Myocyte (in vitro differentiated cells): ENCODE measurements at regions not wholly inside any gene's neighbourhood (a gene's known extent, or its start where the extent isn't known, plus 50 kb on each side); places are given as distances from the start of the nearest gene placed in this dataset.
"Not testable (repeated sequence)": the region's sequence is repeated elsewhere in the genome, so short reads cannot be mapped to it uniquely, and the experiment has no call there.

Experiments
- DNase-seq: peaks from one replicate; pipeline ENCODE4 v3.0.0-alpha.2; 2012; ENCODE audit warnings: low read depth

DNA sequence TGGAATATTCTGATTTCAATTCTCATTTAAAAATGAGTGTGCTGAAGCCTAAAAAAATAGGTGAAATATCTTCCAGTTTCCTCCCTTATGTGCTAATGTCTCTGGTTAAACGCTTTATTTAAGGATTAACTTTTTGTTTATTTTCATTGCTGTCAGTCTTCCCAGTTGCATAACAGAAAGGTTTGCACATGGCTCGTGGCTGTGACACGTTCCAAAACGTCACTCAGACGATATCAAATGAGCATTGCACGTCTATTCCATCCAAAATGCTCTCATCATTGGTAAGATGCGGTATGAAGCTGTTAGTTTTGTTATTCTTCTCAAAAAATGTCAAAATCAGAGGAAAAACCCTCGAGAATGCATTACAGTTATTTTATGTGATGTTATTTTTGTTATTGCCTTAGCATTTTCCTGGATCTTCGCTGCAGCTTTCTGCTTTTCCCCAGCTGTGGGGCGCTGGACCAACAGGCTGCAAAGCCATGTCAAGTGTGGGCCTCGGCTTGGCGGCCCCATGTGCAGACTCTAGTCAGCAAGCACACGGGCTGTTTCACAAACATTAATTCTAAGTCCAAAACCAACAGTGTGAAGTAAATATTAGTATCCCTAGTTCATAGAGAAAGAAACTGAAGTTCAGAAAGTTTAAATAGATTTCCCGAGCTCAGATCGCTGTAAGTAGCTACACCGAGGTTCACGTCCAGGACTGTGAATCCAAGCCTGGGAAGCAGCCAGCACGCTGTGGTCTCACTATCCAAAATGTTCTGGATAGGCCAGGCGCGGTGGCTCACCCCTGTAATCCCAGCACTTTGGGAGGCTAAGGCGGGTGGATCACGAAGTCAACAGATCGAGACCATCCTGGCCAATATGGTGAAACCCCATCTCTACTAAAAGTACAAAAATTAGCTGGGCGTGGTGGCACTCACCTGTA lies 793.4 kb upstream of the FRG1 start:
- no peak for DNase-seq

- DNase-seq, result not testable (repeated sequence)
Measured at GRCh38 chr4:189155083-189155482, 785.6 kb upstream of the FRG1 start.

GRCh38 chr4:189162073-189162789 lies 778.4 kb upstream of the FRG1 start:
- no peak for DNase-seq

DNA sequence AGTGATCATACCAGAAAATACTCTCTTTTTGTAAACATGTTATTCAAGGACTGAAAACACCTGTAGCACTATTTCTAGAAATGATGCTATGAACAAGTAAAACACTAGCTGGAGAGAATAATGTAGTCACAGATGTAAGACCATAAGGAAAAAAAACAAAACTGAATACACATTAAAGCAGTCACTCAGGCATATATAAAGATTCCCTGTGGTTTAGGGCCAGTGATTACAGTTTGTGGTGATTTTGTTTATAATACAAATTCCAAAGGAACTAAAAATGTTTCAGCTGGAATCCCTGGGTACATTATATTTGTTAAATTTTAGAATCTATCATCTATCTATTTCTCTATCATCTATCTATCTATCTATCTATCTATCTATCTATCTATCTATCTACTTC lies 777.8 kb upstream of the FRG1 start:
- DNase-seq, result no peak

DNA sequence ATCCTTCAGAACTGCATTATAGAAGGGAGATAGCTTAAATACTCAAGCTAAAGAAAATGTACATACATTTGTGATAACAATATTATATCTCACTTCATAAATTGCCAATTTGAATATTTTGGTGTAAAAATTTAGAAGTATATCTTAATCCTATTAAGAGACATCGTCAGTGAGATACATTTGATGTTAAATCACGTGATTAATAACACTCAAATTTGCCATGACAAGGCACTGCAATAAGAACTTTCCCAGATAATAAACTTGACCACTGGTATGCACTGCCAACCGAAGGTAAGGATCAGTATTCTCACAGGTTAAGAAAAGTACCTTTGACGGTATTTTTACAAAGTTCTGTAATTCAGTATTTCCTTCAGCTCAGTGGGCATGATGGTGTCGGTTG lies 764.7 kb upstream of the FRG1 start:
- DNase-seq, result no peak

- DNase-seq, result peak; percentile 10
Measured at GRCh38 chr4:189177130-189177529, 763.5 kb upstream of the FRG1 start.

- DNase-seq, result no peak
Measured at GRCh38 chr4:189178125-189178746, 762.4 kb upstream of the FRG1 start.

GRCh38 chr4:189185810-189186432 lies 754.8 kb upstream of the FRG1 start:
- DNase-seq, result no peak

- no peak for DNase-seq
Measured at GRCh38 chr4:189187531-189188052, 753.1 kb upstream of the FRG1 start.

GRCh38 chr4:189198624-189199023 lies 742.0 kb upstream of the FRG1 start:
- DNase-seq, result no peak

GRCh38 chr4:189200353-189200752 lies 740.3 kb upstream of the FRG1 start:
- DNase-seq, result no peak

DNA sequence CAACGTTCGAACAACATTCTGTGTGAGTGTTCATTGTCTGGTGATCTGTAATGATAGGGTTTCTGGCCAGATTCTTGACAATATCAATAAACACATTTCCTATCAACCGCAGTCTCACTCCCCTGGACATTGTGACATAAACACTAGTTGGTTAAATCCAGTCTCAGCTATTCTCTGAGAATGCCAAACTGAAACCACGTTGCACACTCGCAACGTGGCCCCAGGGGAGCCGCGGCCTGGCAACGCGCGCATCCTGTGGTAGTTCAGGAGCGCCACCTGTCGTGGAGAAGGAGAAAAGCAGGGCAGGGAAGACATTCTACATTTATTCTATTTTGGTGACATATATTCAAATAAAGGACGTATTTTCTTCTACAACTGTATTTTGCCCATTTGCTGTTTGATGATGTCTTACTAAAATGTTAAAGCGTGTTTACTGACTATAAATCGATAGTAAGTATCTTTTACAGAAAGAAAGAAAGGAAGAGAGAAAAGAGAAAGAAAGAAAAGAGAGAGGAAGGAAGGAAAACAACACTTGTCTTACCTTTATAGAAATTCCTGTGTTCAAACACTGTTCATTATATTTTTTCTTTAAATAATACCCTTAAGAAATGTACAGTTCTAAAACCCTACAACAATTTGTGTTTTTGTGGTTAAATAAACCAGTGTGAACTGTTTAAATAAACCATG lies 738.3 kb upstream of the FRG1 start:
- DNase-seq, result peak; percentile 64

- DNase-seq, result peak; percentile 35
Measured at GRCh38 chr4:189202869-189203271, 737.8 kb upstream of the FRG1 start.

GRCh38 chr4:189204616-189205015 lies 736.1 kb upstream of the FRG1 start:
- no peak for DNase-seq

GRCh38 chr4:189206953-189207352 lies 733.7 kb upstream of the FRG1 start:
- DNase-seq, result peak; percentile 6

- DNase-seq, result no peak
Measured at GRCh38 chr4:189207872-189208271, 732.8 kb upstream of the FRG1 start.

DNA sequence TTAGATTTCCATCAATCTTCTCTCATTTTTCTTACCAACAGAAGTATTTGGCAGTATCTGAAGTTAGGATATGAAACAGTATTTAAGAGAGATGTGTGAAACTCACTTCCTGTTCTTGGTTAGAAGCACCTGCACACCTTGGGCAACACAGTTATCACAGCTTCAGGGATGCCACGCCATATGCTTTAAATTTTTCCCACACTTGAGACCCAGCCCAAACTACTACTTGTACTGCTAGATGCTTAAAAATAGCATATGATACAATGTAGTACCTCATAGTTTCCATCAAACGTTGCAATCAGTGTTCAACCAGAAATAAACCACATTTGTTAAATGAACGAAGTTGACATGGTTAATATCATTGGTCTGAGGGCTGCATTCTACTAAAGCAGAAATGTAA lies 725.1 kb upstream of the FRG1 start:
- DNase-seq, result no peak

DNA sequence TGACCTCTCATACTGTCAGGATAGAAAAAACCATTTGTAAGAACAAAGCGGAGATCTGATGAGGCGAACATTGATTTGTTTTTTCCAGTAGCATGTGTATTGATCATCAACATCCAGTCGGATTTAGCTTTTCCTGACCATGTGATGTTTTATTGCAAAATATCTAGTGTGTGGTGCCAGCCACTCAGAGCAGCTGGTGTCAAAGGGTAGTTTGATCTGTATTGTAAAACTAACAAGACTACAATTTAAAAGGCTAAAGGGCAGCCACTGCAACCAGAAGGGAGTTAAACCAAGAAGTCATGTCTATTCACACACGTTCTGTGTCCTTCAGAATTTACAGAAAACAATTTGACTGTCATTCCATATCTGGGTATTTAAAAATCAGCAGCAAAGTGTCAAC lies 719.0 kb upstream of the FRG1 start:
- no peak for DNase-seq

DNA sequence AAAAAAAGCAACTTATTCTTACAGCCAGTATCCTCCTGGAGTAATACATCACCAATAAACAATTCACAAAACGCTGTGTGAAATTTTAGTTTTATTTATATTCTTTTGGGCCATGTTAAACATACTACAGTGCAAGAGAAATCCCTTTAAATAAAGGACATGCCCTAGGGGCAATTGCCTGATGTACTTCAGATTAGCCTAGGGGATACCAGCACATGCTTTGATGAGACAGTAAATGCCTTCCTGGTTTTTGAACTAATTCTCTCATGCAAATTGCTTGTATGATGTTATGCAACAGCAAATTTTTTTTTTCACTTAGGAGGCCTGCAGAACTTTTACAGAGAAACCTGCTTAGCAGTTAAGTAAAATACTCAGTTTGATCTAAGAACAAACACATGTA lies 711.9 kb upstream of the FRG1 start:
- no peak for DNase-seq

- DNase-seq, result no peak
Measured at GRCh38 chr4:189232274-189232673, 708.4 kb upstream of the FRG1 start.

DNA sequence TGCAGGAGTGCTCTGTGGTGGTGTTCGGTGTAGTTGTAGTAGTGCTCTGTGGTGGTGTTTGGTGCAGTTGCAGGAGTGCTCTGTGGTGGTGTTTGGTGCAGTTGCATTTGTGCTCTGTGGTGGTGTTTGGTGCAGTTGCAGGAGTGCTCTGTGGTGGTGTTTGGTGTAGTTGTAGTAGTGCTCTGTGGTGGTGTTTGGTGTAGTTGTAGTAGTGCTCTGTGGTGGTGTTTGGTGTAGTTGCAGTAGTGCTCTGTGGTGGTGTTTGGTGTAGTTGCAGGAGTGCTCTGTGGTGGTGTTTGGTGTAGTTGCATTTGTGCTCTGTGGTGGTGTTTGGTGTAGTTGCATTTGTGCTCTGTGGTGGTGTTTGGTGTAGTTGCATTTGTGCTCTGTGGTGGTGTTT lies 706.9 kb upstream of the FRG1 start:
- DNase-seq, result not testable (repeated sequence)
